ENCODE measurements at regions not wholly inside any gene's neighbourhood (a gene's known extent, or its start where the extent isn't known, plus 50 kb on each side); places are given as distances from the start of the nearest gene placed in this dataset.

- DNase-seq = no peak
- TF ChIP-seq CTCF (IDR thresholded peaks at IDR 0.05; ENCODE audit: low read depth, low read length) = no peak
- no peak overlapping the region for H3K4me3 ChIP-seq (ENCODE audit: low read depth, low read length)
- no peaks in the 10 kb centered on the region for H3K36me3 ChIP-seq
- H3K9me3 ChIP-seq = no peaks in the 10 kb centered on the region
- peaks cover 1% of the 10 kb centered on the region for H3K4me1 ChIP-seq
- no peaks in the 10 kb centered on the region for H3K27me3 ChIP-seq
These were observed 373.5 kb upstream of the MYT1L start for GRCh38 chr2:2704428-2705090.

- Histone ChIP-seq H3K9me3 (no peaks in the 10 kb centered on the region), H3K27me3 (no peaks in the 10 kb centered on the region)
These were observed 372.8 kb upstream of the MYT1L start for GRCh38 chr2:2703762-2704427.

GRCh38 chr2:2703172-2703571 lies 372.1 kb upstream of the MYT1L start:
- H3K36me3 ChIP-seq = no peaks in the 10 kb centered on the region
- no peak for DNase-seq
- peaks cover 12% of the 10 kb centered on the region for H3K4me1 ChIP-seq
- TF ChIP-seq CTCF (IDR thresholded peaks at IDR 0.05; ENCODE audit: low read depth, low read length) = no peak
- no peaks in the 10 kb centered on the region for H3K9me3 ChIP-seq
- no peak overlapping the region for H3K4me3 ChIP-seq (ENCODE audit: low read depth, low read length)
- no peaks in the 10 kb centered on the region for H3K27me3 ChIP-seq

More at GRCh38 chr2:2703762-2704427, 372.8 kb upstream of the MYT1L start:
- TF ChIP-seq CTCF (IDR thresholded peaks at IDR 0.05; ENCODE audit: low read depth, low read length) = no peak
- H3K4me1 ChIP-seq = peaks cover 8% of the 10 kb centered on the region
- no peak overlapping the region for H3K4me3 ChIP-seq (ENCODE audit: low read depth, low read length)
- DNase-seq = no peak
- no peaks in the 10 kb centered on the region for H3K36me3 ChIP-seq

- H3K4me1 ChIP-seq = peaks cover 12% of the 10 kb centered on the region
- no peaks in the 10 kb centered on the region for H3K36me3 ChIP-seq
- no peaks in the 10 kb centered on the region for H3K9me3 ChIP-seq
- no peak for DNase-seq
- no peaks in the 10 kb centered on the region for H3K27me3 ChIP-seq
- H3K4me3 ChIP-seq (ENCODE audit: low read depth, low read length) = no peak overlapping the region
- TF ChIP-seq CTCF (IDR thresholded peaks at IDR 0.05; ENCODE audit: low read depth, low read length) = no peak
These were observed 371.3 kb upstream of the MYT1L start for GRCh38 chr2:2702385-2702784.

GRCh38 chr2:2701813-2702212 lies 370.7 kb upstream of the MYT1L start:
- DNase-seq = no peak
- Histone ChIP-seq H3K4me3 (ENCODE audit: low read depth, low read length) (no peak overlapping the region), H3K4me1 (peaks cover 12% of the 10 kb centered on the region), H3K9me3 (no peaks in the 10 kb centered on the region), H3K36me3 (no peaks in the 10 kb centered on the region), H3K27me3 (no peaks in the 10 kb centered on the region)
- no peak for TF ChIP-seq CTCF (IDR thresholded peaks at IDR 0.05; ENCODE audit: low read depth, low read length)

- Histone ChIP-seq H3K4me1 (peaks cover 12% of the 10 kb centered on the region), H3K27me3 (no peaks in the 10 kb centered on the region), H3K9me3 (no peaks in the 10 kb centered on the region), H3K36me3 (no peaks in the 10 kb centered on the region), H3K4me3 (ENCODE audit: low read depth, low read length) (no peak overlapping the region)
- no peak for TF ChIP-seq CTCF (IDR thresholded peaks at IDR 0.05; ENCODE audit: low read depth, low read length)
- no peak for DNase-seq
These were observed 370.2 kb upstream of the MYT1L start for GRCh38 chr2:2701176-2701781.

Measured in BE2C (cell line).